DMS79 treated with DMSO at 0.1 percent for 48 hours (cell line): ENCODE measurements at regions not wholly inside any gene's neighbourhood (a gene's known extent, or its start where the extent isn't known, plus 50 kb on each side); places are given as distances from the start of the nearest gene placed in this dataset.

Experiments used
- DNase-seq: peaks from one replicate; lab custom pipeline; 2025; lab: John Stamatoyannopoulos, UW

DNA sequence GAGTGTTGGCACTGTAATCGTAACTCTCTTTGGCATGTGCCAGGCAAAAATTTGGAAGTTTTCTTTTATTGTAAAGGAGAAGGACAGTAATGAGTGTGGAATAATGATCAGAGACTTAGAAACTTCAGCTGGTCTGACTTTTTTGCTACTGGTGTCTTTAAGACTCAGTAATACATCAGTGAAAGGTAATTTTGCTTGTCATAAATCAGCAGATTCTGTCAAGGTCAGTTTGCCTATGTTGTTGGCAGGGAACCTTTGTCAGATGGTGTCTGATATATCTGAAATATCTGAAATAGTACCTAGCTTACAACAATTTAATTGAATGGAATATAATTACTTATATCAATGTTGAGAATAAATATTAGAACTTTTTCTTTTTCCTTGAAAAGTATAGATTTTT lies 516.9 kb downstream of the LRFN5 start:
- DNase-seq: no peak

GRCh38 chr14:42113358-42114069 lies 506.8 kb downstream of the LRFN5 start:
- DNase-seq: no peak

DNA sequence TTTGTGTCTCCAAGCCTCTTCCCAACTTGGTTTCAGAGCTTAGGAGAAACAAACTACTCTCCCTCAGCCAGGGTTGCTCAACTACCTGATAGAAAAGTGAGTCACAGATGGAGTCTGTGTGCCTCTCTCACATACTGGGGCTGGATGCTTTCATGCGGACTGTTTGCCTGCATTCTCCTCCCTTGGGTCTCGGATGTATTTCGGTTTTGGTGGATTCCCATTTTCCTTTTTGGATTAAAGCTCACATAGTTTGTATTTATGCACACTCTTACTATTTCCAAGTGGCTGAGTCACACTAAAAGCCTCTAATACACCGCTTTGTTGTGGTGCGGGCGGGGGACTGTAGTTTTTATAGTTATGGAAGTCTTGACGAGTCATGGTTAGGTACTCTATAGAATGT lies 505.4 kb downstream of the LRFN5 start:
- no peak for DNase-seq

DNA sequence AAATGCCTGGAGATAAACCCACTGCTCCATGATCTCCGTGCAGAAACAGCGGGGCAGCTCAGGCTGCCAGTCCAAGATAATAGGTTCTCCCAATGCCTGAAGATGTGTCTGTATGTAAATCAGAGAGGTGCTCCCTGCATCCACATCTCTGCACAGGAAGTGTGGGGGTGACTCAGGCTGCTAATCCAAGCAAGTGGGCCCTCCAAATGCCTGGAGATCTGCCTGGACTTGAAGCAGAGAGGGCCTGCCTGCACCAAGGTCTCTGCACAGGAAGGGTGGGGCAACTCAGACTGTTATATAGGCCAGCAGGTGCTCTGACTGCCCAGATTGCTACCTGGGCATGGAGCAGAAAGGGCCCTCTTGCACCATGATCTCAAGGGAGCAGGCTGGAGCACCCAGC lies 504.7 kb downstream of the LRFN5 start:
- DNase-seq: no peak

DNA sequence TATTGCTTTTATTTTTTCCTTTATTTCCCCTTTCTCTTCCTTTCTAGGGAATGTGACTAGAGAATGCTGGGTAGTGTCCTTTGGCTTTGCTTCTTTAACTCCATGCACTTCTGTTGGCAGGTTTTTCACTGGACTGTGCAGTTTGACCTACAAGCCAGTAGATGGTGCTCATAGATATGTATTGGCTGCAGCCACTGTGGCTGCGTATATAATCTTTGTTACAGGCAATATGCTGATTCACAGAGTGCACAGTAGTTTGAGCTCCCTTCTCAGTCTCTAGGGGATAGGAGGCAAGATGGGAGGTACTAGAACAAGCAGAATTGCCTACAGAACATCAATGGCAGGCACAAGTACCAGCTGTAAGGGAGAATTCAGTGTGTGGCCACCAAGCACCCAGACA lies 503.5 kb downstream of the LRFN5 start:
- DNase-seq: no peak

DNA sequence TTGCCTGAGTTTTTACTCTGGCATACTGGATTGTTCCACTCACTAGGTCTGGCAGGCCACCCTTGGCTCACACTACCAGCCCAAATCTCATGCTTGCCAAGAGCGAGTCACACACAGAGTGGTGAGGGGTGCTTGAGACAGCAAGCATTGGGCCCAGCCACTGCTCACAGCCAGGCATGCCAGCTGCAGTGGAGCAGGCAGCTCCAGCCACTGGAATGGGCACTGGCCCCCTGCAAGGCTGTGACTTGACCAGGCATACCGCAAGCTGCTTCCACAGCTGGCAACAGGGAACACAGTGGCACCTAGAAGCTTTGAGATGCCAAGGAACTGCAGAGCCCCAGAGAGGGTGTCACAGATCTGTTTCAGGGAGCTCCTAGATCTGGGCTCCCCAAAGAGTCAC lies 488.5 kb downstream of the LRFN5 start:
- DNase-seq: no peak

DNA sequence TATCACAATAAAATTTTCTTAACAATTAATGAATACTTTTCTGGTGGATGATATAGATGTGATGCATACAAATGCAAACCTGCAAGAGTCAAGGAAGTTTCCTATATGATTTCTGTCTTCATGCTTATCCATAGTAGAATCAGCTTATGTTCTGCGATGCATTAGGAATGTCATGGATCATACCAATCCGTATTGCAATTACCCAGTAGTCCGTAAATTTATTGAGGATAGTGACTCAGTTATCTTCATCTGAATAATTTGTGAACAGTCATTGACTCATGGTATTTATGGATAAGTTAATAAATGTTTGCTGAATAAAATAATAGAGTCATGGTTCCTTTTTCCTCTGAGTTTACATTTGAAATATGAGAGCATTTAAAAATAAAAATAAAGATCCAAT lies 483.4 kb downstream of the LRFN5 start:
- DNase-seq: no peak

DNA sequence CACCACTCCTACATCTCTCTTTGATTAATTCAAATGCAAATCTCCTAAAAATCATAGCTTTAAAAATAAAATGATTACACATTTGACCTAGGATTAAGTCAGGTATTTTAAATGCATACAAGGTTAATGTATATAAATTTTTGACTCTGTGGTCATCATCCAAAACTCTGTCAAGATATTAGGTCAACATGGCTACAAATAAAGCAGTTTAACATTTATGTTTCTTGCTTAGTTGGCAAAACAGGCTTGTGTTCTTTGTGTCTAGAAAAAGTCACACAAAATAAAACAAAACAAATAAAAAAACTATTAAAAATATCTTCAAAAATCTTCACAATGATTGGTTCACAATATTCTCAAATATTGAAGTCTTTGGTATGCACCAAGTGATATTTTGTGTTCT lies 473.2 kb downstream of the LRFN5 start:
- no peak for DNase-seq

GRCh38 chr14:42078345-42078744 lies 471.7 kb downstream of the LRFN5 start:
- DNase-seq: no peak

DNA sequence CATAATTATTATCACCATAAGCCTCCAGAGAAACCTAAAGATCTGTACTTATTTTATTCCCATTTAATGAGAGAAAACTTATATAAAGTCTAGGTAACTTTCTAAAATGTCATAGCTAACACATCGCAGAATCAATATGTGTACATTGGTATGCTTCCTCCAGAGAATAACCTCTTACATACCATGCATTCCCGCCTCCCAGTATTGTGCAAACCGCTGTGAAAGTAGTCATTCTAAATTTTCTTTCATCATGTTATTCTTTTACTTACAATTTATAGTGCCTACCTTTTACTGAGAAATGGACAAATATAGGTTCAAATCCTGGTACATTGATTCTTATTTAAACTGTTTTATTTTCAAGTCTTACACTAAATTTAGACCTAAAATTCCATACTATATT lies 463.4 kb downstream of the LRFN5 start:
- DNase-seq: no peak

DNA sequence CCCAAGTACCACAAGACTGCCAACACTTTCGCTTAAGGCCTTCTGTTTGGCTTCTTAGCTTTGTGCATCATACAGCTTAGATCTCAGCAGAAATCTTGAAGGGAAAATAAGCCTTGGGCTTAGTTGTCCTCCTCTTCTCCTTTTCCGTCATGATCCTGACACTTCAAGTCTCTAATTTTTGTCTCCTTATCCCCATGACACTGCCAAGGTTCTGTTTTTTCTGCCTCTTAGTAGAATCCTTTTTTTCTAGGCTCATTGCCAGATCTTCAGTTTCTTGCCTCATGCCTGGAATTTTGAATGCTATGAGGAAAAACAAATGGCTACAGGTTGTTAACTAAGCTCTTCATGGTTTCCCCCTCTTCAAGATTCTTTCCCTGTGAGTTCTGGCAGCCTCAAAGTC lies 450.4 kb downstream of the LRFN5 start:
- DNase-seq: peak; percentile 95

- DNase-seq: no peak
Measured at GRCh38 chr14:42047421-42048055, 440.9 kb downstream of the LRFN5 start.

GRCh38 chr14:42045383-42045782 lies 438.7 kb downstream of the LRFN5 start:
- DNase-seq: no peak

- DNase-seq: no peak
Measured at GRCh38 chr14:42028607-42029006, 421.9 kb downstream of the LRFN5 start.

- DNase-seq: no peak
Measured at GRCh38 chr14:42027271-42027670, 420.6 kb downstream of the LRFN5 start.

DNA sequence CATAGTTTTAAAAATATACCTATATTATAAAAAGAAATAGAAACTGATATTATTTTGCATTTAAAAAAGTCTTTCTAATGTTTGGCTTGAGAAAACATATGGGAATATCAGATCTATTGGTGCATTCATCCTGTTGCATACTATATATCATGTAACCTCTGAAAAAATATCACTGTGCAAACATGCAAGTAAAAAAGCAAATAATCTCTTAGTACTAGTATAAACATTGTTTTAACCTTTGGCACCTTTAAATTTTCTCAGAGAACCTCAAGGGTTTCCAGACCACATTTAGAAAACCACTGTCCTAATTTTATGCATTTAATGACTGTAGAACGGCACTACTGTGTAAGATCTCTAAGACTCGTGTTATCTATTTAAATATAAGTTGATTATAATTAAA lies 416.8 kb downstream of the LRFN5 start:
- no peak for DNase-seq

- no peak for DNase-seq
Measured at GRCh38 chr14:42014301-42014700, 407.6 kb downstream of the LRFN5 start.

DNA sequence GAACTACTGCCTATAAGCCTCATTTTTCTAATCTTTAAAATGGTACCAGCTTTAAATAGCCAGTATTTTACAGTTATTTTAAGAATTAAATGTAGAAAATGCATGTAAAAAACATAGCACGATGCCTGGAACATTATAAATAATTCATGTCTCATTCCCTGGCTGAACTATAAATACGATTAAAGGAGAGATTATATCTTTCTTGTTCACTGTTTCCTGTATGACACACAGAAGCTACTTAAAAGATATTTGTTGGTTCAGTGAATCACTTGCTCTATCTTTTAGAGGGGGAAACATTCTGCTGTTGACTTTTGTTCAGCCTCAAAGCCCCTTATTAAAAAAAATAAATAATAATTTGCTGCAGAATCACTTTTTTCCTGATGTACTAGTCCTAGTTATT lies 406.9 kb downstream of the LRFN5 start:
- no peak for DNase-seq

DNA sequence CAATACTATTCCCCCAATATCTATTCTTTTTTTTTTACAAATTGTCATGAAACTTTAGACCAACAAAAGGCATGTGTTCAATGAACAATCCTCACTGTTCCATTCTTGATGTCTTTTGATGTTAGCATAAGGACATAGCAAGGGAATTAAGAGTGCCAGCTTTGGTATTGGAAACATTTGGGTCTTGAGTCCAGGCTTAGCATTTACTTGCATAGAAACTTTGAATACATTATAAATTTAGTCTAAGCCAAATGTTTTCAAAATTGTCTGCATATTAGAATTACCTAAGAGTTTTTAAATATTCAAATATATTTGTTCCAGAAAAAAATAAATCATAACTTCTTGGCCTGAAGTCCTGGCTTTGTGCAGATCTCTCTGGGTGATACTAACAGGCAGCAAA lies 406.5 kb downstream of the LRFN5 start:
- DNase-seq: no peak

- no peak for DNase-seq
Measured at GRCh38 chr14:42011221-42011620, 404.5 kb downstream of the LRFN5 start.

GRCh38 chr14:42004321-42004720 lies 397.6 kb downstream of the LRFN5 start:
- DNase-seq: no peak

DNA sequence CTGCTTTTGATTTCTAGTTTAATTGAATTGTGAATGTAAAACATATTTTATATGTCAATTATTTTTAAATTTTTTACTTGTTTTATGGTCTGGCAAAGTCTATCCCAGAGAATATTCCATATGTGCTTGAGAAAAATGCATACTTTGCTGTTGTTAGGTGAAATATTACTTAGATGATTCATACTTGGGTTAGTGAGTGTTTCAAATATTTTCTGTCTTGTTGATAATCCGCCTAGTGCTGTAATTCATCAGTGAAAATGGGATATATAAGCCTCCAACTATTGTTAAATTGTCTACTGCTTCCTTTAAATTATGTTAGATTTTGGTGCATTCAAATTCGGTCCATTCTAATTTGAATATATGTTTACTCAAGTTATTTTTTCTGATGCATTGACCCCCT lies 395.5 kb downstream of the LRFN5 start:
- no peak for DNase-seq

DNA sequence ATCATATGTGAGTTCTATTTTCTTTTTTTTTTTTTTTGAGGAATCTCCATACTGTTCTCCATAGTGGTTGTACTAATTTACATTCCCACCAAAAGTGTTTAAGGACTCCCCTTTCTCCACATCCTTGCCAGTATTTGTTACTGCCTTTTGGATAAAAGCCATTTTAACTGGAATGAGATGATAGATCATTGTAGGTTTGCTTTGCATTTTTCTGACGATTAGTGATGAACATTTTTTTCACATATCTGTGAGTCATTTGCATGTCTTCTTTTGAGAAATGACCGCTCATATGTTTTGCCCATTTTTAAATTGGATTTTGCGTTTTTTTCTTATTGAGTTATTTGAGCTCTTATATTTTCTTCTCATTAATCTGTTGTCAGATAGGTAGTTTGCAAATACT lies 394.8 kb downstream of the LRFN5 start:
- DNase-seq: no peak

DNA sequence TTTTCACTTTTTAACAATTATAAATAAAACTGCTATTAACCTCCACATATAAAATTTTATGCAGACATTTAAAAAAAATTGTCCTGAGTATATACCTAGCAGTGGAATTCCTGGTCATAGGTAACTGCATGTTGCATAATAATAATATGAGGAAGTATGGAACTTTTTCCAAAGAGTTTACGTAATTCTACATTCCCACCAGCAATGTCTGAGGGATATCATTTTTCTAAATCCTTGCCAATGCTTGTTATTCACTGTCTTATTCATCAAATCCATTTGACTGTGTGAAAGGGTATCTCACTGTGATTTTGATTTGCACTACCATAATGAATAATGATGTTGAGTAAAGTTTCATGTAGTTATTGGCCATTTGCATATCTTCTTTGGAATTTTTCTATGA lies 393.8 kb downstream of the LRFN5 start:
- no peak for DNase-seq
